ENCODE measurements at regions not wholly inside any gene's neighbourhood (a gene's known extent, or its start where the extent isn't known, plus 50 kb on each side); places are given as distances from the start of the nearest gene placed in this dataset.

GRCh38 chr3:89876116-89876515 lies 768.7 kb downstream of the EPHA3 start:
- DNase-seq (ENCODE audit: low read depth, low spot score): no peak
- Histone ChIP-seq H3K4me1 (ENCODE audit: control insufficient read depth, extremely low read depth, insufficient read depth, low read length) (no peaks in the 10 kb centered on the region), H3K9me1 (replicated peaks; ENCODE audit: control insufficient read depth, extremely low read depth, insufficient read depth, low read length) (no peaks in the 10 kb centered on the region), H2AFZ (ENCODE audit: low read depth, low read length) (no peak overlapping the region), H3K4me2 (ENCODE audit: insufficient read depth, low read length) (no peak overlapping the region), H3K9me3 (replicated peaks; ENCODE audit: control insufficient read depth, insufficient read depth, low read length) (peaks cover 4% of the 10 kb centered on the region), H4K20me1 (replicated peaks; ENCODE audit: control insufficient read depth, extremely low read depth, insufficient read depth, low read length) (no peaks in the 10 kb centered on the region), H3K79me2 (ENCODE audit: control insufficient read depth, insufficient read depth, low read length) (no peaks in the 10 kb centered on the region), H3K9ac (replicated peaks; ENCODE audit: extremely low read depth, insufficient read depth, low read length) (no peak overlapping the region), H3K27me3 (ENCODE audit: control insufficient read depth in 2 of 2, insufficient read depth in 2 of 2, low read length in 2 of 2) (no peaks in the 10 kb centered on the region), H3K4me3 (replicated peaks in 1 of 3; ENCODE audit: insufficient read depth in 1 of 3, low read depth in 1 of 3, low read length in 3 of 3) (no peak overlapping the region), H3K36me3 (ENCODE audit: control insufficient read depth in 2 of 2, extremely low read depth in 1 of 2, insufficient read depth in 2 of 2, low read length in 2 of 2) (no peaks in the 10 kb centered on the region), H3K27ac (ENCODE audit: insufficient read depth, low read depth, low read length) (no peak overlapping the region)
- intact Hi-C loops (cut with micrococcal nuclease) (no loop called here), dilution Hi-C loops (cut with MboI; ENCODE audit: extremely low pct_ligation_motif_present, low sequenced_read_pairs) (no loop called here)
- FAIRE-seq: no peak
- CTCF ChIA-PET: no interaction called here
- BruUV-seq (replicated peaks): no TSS peak
- TF ChIP-seq JUN (IDR thresholded peaks at IDR 0.05; ENCODE audit: borderline replicate concordance, insufficient read depth, insufficient read length, low read depth) (no peak), POLR2AphosphoS5 (IDR thresholded peaks at IDR 0.05; ENCODE audit: insufficient read depth, low read depth, low read length) (no peak), MYC (IDR thresholded peaks at IDR 0.05; ENCODE audit: low read depth, low read length) (no peak), FOS (IDR thresholded peaks at IDR 0.05; ENCODE audit: borderline replicate concordance, insufficient read depth, low read length) (no peak), POLR2A (IDR thresholded peaks at IDR 0.05; ENCODE audit: low read depth, low read length) (no peak), GATA2 (IDR thresholded peaks at IDR 0.05; ENCODE audit: insufficient read depth, insufficient read length, low read depth, low read length) (no peak), CTCF (IDR thresholded peaks at IDR 0.05; ENCODE audit: extremely low read depth in 1 of 2, insufficient read depth in 1 of 2, low read depth in 1 of 2, low read length in 2 of 2) (no peak), EZH2 (IDR thresholded peaks at IDR 0.05; ENCODE audit: borderline replicate concordance, low read depth, low read length, severe bottlenecking) (no peak), MAX (IDR thresholded peaks at IDR 0.05; ENCODE audit: insufficient read depth, insufficient read length) (no peak)
- POLR2A ChIA-PET: no interaction called here

Measured in endothelial cell of umbilical vein (primary cell).